Mucosa of gallbladder (tissue), 1 donor: ENCODE measurements at regions not wholly inside any gene's neighbourhood (a gene's known extent, or its start where the extent isn't known, plus 50 kb on each side); places are given as distances from the start of the nearest gene placed in this dataset.

ENCODE experiments used
- DNase-seq: peaks from one replicate; pipeline ENCODE4 v3.0.0-alpha.2; 2020; ENCODE audit warnings: low spot score
- donor health status: DM: no; HTN: no; CAD: no.

- no peak for DNase-seq
Observed at GRCh38 chr1:24986372-24986965, 56.4 kb upstream of the RUNX3 start.

- no peak for DNase-seq
Observed at GRCh38 chr1:24985737-24986136, 55.7 kb upstream of the RUNX3 start.

GRCh38 chr1:24984800-24985522 lies 54.9 kb upstream of the RUNX3 start:
- no peak for DNase-seq

GRCh38 chr1:24984300-24984699 lies 54.2 kb upstream of the RUNX3 start:
- no peak for DNase-seq

- no peak for DNase-seq
Observed at GRCh38 chr1:24983006-24983680, 53.1 kb upstream of the RUNX3 start.

GRCh38 chr1:24981631-24982005 lies 51.5 kb upstream of the RUNX3 start:
- DNase-seq, result no peak

- DNase-seq, result no peak
Observed at GRCh38 chr1:24980836-24981630, 51.0 kb upstream of the RUNX3 start.
